Stimulated activated CD8-positive, alpha-beta memory T cell treated with anti-CD3 and anti-CD28 coated beads, Interleukin-7, amount 100 ng/mL, for 48 hours (primary cell): ENCODE measurements at regions not wholly inside any gene's neighbourhood (a gene's known extent, or its start where the extent isn't known, plus 50 kb on each side); places are given as distances from the start of the nearest gene placed in this dataset.

Experiments
- DNase-seq, 2 donors: peaks; one replicate each; pipeline ENCODE4 v3.0.0-alpha.2; 2020; ENCODE audit warnings: low read depth in 1 of 2; ENCODE audit errors: extremely low read depth in 1 of 2

- DNase-seq: no peak
Measured at GRCh38 chr1:53378061-53378460, 50.2 kb upstream of the LRP8 start.

- no peak for DNase-seq
Measured at GRCh38 chr1:53378932-53379661, 51.2 kb upstream of the LRP8 start.

GRCh38 chr1:53379662-53380002 is 51.8 kb upstream of the LRP8 start:
- no peak for DNase-seq

- no peak for DNase-seq
Measured at GRCh38 chr1:53380296-53380695, 52.4 kb upstream of the LRP8 start.

GRCh38 chr1:53381790-53382401 is 54.0 kb upstream of the LRP8 start:
- no peak for DNase-seq

- DNase-seq: no peak
Measured at GRCh38 chr1:53383136-53383870, 55.4 kb upstream of the LRP8 start.

GRCh38 chr1:53384796-53385195 is 56.9 kb upstream of the LRP8 start:
- no peak for DNase-seq

- DNase-seq: no peak
Measured at GRCh38 chr1:53385276-53386225, 57.7 kb upstream of the LRP8 start.

- no peak for DNase-seq
Measured at GRCh38 chr1:53388963-53389362, 61.1 kb upstream of the LRP8 start.

GRCh38 chr1:53390261-53390660 is 62.4 kb upstream of the LRP8 start:
- no peak for DNase-seq

GRCh38 chr1:53390736-53391135 is 62.9 kb upstream of the LRP8 start:
- DNase-seq: no peak

- no peak for DNase-seq
Measured at GRCh38 chr1:53391296-53391695, 63.4 kb upstream of the LRP8 start.

- DNase-seq: no peak
Measured at GRCh38 chr1:53391982-53392381, 64.1 kb upstream of the LRP8 start.

GRCh38 chr1:53392460-53392859 is 64.6 kb upstream of the LRP8 start:
- DNase-seq: no peak

GRCh38 chr1:53393325-53393792 is 65.5 kb upstream of the LRP8 start:
- DNase-seq: peak in 1 of 2 donors; percentile 47

- DNase-seq: no peak
Measured at GRCh38 chr1:53394306-53394705, 64.9 kb upstream of the DMRTB1 start.

GRCh38 chr1:53395671-53396215 is 63.5 kb upstream of the DMRTB1 start:
- no peak for DNase-seq

GRCh38 chr1:53396573-53397268 is 62.5 kb upstream of the DMRTB1 start:
- DNase-seq: no peak

- DNase-seq: no peak
Measured at GRCh38 chr1:53398091-53398490, 61.1 kb upstream of the DMRTB1 start.
